GM10266 (cell line): ENCODE measurements at regions not wholly inside any gene's neighbourhood (a gene's known extent, or its start where the extent isn't known, plus 50 kb on each side); places are given as distances from the start of the nearest gene placed in this dataset.
"Not testable (repeated sequence)": the region's sequence is repeated elsewhere in the genome, so short reads cannot be mapped to it uniquely, and the experiment has no call there.

Experiments
- DNase-seq: peaks from one replicate; pipeline ENCODE4 v3.0.0; 2012; ENCODE audit errors: extremely low spot score
- CTCF ChIP-seq: IDR thresholded peaks from 2 replicates; pipeline ENCODE4 v1.5.1; 2012; ENCODE audit warnings: mild to moderate bottlenecking, low read depth; ENCODE audit not compliant: control insufficient read depth, insufficient read depth; ENCODE audit errors: missing control alignments

DNA sequence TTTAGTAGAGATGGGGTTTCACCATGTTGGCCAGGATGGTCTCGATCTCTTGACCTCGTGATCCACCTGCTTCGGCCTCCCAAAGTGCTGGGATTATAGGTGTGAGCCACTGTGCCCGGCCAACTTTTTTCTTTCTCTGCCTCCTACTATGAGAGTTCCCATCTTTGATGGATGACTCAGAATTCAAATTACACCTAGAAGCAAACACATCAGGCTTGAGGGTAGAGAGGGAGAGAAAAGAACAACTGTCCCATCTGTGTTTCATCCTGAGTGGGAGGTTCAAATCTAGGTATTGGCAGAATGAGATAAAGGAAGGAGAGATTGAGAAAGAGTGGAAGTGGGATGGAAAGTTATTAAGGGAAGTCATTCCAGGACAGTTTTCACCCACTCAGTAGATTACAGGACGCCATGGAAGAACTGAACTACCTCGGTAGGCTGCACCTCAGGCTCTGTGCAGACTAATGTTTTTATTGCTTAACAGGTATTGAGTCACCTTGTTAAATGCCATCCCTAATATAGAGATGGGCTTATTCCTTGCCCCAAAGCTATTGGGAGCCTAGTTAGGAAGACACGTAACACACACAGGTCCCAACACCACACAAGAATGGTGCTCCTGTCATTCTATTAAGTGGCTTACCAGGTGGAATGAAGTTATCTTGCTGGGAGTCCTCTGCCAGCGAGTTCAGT lies 275.7 kb downstream of the SOX4 start:
- TF ChIP-seq CTCF = no peak
- no peak for DNase-seq

GRCh38 chr6:21870076-21870730 lies 276.7 kb downstream of the SOX4 start:
- no peak for DNase-seq
- TF ChIP-seq CTCF = no peak

GRCh38 chr6:21871831-21872230 lies 278.3 kb downstream of the SOX4 start:
- TF ChIP-seq CTCF = no peak
- DNase-seq = no peak

DNA sequence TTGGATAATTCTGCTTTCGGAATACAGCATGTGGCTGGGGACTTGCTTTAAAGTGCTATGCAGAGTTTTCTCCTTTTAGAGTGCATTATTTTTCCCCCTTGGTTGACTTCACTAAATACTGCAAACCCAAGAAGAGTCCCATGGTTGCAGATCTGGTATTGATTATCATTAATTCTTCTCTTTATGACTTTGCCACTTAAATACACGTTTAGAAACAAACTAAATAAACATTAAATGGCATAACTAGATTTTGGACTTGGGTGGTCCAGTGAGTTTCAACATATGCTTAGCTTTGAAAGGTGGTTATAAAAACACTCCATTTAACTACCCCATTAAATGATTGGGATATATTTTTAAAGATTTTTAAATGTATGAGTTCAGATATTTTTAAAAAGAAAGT lies 279.2 kb downstream of the SOX4 start:
- TF ChIP-seq CTCF = no peak
- DNase-seq = no peak

DNA sequence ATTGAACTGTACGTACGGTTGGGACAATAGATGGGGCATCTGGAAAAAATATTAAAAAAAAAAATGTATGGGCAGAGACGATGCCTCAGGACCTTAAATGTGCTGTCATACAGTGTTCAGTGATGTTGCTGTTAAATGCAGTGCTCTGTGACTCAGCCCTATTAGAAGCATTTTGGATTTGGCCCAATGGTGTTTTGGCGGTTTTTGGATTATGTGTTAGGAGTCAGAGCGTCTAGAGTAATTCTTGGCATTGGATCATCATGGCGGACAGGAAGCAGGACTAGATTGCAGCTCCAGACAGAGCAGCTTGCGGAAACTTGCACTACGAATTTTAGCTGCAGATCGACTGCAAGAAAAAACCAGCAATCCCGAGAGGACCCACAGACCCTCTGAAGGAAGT lies 280.0 kb downstream of the SOX4 start:
- no peak for TF ChIP-seq CTCF
- DNase-seq = no peak

GRCh38 chr6:21874372-21874771 lies 280.8 kb downstream of the SOX4 start:
- no peak for TF ChIP-seq CTCF
- DNase-seq = no peak

DNA sequence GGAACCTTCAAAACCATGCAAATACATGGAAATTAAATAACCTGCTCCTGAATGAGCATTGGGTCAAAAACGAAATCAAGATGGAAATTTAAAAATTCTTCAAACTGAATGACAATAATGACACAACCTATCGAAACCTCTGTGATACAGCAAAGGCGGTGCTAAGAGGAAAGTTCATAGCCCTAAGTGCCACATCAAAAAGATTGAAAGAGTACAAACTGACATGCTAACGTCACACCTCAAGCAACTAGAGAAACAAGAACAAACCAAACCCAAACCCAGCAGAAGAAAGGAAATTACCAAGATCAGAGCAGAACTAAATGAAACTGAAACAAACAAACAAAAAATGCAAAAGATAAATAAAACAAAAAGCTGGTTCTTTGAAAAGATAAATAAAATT lies 283.5 kb downstream of the SOX4 start:
- DNase-seq = not testable (repeated sequence)

DNA sequence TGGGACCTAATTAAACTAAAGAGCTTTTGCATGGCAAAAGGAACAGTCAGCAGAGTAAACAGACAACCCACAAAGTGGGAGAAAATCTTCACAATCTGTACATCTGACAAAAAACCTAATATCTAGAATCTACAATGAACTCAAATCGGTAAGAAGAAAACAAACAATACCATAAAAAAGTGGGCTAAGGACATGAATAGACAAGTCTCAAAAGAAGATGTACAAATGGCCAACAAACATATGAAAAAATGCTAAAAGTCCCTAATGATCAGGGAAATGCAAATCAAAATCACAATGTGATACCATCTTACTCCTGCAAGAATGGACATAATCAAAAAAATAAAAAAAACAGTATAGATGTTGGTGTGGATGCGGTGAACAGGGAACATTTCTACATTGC lies 286.7 kb downstream of the SOX4 start:
- not testable (repeated sequence) for DNase-seq
